ENCODE measurements at regions not wholly inside any gene's neighbourhood (a gene's known extent, or its start where the extent isn't known, plus 50 kb on each side); places are given as distances from the start of the nearest gene placed in this dataset.

GRCh38 chr6:48809245-48809644 is 653.8 kb downstream of the MMUT start:
- no peaks in the 10 kb centered on the region for H3K4me1 ChIP-seq (replicated peaks)
- H3K27ac ChIP-seq: no peak overlapping the region
- no peaks in the 10 kb centered on the region for H3K27me3 ChIP-seq (replicated peaks; ENCODE audit: insufficient read depth)
- WGBS: 60% methylated on average over 4 of the region's 4 CpGs
- H3K9me3 ChIP-seq: no peaks in the 10 kb centered on the region
- no peak for TF ChIP-seq POLR2A (IDR thresholded peaks at IDR 0.05)
- TF ChIP-seq POLR2AphosphoS5 (IDR thresholded peaks at IDR 0.05): no peak
- TF ChIP-seq, protein P1, sequence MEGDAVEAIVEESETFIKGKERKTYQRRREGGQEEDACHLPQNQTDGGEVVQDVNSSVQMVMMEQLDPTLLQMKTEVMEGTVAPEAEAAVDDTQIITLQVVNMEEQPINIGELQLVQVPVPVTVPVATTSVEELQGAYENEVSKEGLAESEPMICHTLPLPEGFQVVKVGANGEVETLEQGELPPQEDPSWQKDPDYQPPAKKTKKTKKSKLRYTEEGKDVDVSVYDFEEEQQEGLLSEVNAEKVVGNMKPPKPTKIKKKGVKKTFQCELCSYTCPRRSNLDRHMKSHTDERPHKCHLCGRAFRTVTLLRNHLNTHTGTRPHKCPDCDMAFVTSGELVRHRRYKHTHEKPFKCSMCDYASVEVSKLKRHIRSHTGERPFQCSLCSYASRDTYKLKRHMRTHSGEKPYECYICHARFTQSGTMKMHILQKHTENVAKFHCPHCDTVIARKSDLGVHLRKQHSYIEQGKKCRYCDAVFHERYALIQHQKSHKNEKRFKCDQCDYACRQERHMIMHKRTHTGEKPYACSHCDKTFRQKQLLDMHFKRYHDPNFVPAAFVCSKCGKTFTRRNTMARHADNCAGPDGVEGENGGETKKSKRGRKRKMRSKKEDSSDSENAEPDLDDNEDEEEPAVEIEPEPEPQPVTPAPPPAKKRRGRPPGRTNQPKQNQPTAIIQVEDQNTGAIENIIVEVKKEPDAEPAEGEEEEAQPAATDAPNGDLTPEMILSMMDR (IDR thresholded peaks at IDR 0.05): no peak
- no peaks in the 10 kb centered on the region for H3K36me3 ChIP-seq
- no peak for DNase-seq (ENCODE audit: low spot score)
- no peak overlapping the region for H3K4me3 ChIP-seq
- intact Hi-C loops (cut with DNase I): no loop called here

GRCh38 chr6:48798296-48798695 is 664.8 kb downstream of the MMUT start:
- H3K27me3 ChIP-seq (replicated peaks; ENCODE audit: insufficient read depth): no peaks in the 10 kb centered on the region
- TF ChIP-seq, protein P1 (IDR thresholded peaks at IDR 0.05): no peak
- TF ChIP-seq POLR2A (IDR thresholded peaks at IDR 0.05) (no peak), POLR2AphosphoS5 (IDR thresholded peaks at IDR 0.05) (no peak)
- intact Hi-C loops (cut with DNase I): no loop called here
- H3K27ac ChIP-seq: no peak overlapping the region
- no peaks in the 10 kb centered on the region for H3K36me3 ChIP-seq
- H3K4me3 ChIP-seq: no peak overlapping the region
- 71% methylated on average over 3 of the region's 3 CpGs for WGBS
- H3K9me3 ChIP-seq: no peaks in the 10 kb centered on the region
- DNase-seq (ENCODE audit: low spot score): no peak
- H3K4me1 ChIP-seq (replicated peaks): no peaks in the 10 kb centered on the region

DNA sequence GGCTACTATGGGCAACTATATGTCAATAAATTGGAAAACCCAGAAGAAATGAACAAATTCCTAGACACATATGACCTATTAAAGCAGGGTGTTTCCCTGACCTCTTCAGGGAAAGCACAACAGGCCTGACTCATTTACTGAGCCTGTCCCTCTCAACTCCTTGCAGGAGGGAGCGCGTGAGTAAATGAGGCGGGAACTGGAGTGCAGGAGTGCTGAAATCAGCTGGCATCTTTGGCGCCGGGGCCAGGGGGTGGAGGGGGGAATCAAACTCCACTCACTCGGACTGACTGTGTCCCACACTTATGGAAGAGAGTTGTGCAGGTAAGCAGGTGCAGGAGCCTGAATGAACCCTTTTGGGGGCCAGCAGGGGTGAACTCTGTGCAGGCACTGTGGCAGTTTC is 671.2 kb upstream of the PTCHD4 start:
- H3K4me1 ChIP-seq (replicated peaks): no peaks in the 10 kb centered on the region
- no peak for DNase-seq (ENCODE audit: low spot score)
- H3K9me3 ChIP-seq: no peaks in the 10 kb centered on the region
- TF ChIP-seq POLR2A (IDR thresholded peaks at IDR 0.05) (no peak), POLR2AphosphoS5 (IDR thresholded peaks at IDR 0.05) (no peak)
- TF ChIP-seq, protein P1 (IDR thresholded peaks at IDR 0.05): no peak
- no peak overlapping the region for H3K4me3 ChIP-seq
- H3K27ac ChIP-seq: no peak overlapping the region
- intact Hi-C loops (cut with DNase I): no loop called here
- no peaks in the 10 kb centered on the region for H3K36me3 ChIP-seq
- 65% methylated on average over 6 of the region's 6 CpGs for WGBS
- H3K27me3 ChIP-seq (replicated peaks; ENCODE audit: insufficient read depth): no peaks in the 10 kb centered on the region

DNA sequence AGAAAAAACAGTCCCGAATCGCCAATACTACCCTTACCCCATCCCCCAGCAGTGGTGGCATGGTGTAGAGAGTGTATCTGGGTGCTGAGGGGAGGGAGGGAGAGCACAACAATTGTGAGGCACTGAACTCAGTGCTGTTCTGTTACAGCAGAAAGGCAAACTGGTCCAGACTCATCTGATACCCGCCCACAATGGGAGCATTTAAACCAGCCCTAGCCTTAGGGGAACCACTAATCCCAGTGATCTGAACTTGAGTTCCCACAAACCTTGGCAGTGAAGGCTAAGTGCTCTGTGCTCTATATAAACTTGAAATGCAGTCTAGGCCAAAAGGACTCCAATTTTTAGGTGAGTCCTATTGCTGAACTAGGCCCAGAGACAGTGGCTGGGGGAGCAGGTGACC is 666.4 kb upstream of the PTCHD4 start:
- Histone ChIP-seq H3K36me3 (no peaks in the 10 kb centered on the region), H3K4me1 (replicated peaks) (no peaks in the 10 kb centered on the region), H3K27me3 (replicated peaks; ENCODE audit: insufficient read depth) (no peaks in the 10 kb centered on the region), H3K9me3 (no peaks in the 10 kb centered on the region), H3K27ac (no peak overlapping the region), H3K4me3 (no peak overlapping the region)
- no peak for TF ChIP-seq POLR2AphosphoS5 (IDR thresholded peaks at IDR 0.05)
- TF ChIP-seq POLR2A (IDR thresholded peaks at IDR 0.05): no peak
- TF ChIP-seq, protein P1 (IDR thresholded peaks at IDR 0.05): no peak
- WGBS: 92% methylated on average over 3 of the region's 3 CpGs
- DNase-seq (ENCODE audit: low spot score): no peak
- intact Hi-C loops (cut with DNase I): no loop called here

DNA sequence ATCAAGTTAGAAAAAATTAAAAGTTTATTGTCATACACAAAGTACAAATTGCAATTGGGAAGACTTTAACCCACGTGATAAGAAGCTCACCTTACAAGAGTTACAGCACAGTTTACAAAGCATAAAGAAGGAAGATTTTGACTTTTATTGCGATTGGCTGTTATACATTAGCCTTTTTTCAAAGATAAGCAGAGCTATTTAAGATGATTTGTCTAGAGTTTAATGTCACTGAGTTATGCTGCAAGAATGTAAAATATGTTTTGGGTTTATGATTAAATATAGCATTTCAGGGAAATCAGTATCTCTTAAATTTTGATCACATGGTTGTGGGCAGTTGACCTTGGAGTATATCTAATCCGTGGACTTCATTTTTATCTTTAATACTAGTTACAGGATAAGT is 664.2 kb upstream of the PTCHD4 start:
- intact Hi-C loops (cut with DNase I): no loop called here
- Histone ChIP-seq H3K27ac (no peak overlapping the region), H3K4me3 (no peak overlapping the region), H3K36me3 (no peaks in the 10 kb centered on the region), H3K27me3 (replicated peaks; ENCODE audit: insufficient read depth) (no peaks in the 10 kb centered on the region), H3K4me1 (replicated peaks) (no peaks in the 10 kb centered on the region), H3K9me3 (no peaks in the 10 kb centered on the region)
- DNase-seq (ENCODE audit: low spot score): no peak
- WGBS: 42% methylated on average over 3 of the region's 3 CpGs
- TF ChIP-seq POLR2A (IDR thresholded peaks at IDR 0.05): no peak
- TF ChIP-seq, protein P1 (IDR thresholded peaks at IDR 0.05): no peak
- no peak for TF ChIP-seq POLR2AphosphoS5 (IDR thresholded peaks at IDR 0.05)

Measured in prostate gland (tissue), 2 donors.